SJCRH30 (cell line): ENCODE measurements at regions not wholly inside any gene's neighbourhood (a gene's known extent, or its start where the extent isn't known, plus 50 kb on each side); places are given as distances from the start of the nearest gene placed in this dataset.
"Not testable (repeated sequence)": the region's sequence is repeated elsewhere in the genome, so short reads cannot be mapped to it uniquely, and the experiment has no call there.

Experiments used
- DNase-seq, 2 experiments: peaks; one replicate each; pipeline ENCODE4 v3.0.0-alpha.2; 2015 to 2020
- H3K27ac ChIP-seq: fragments of 250-450 bp; sonication (Bioruptor Pico); 2 replicates; pipeline ENCODE4 v1.5.1; 2020; ENCODE audit warnings: mild to moderate bottlenecking, moderate library complexity
- H3K27me3 ChIP-seq: fragments of 250-450 bp; sonication (Bioruptor Pico); 2 replicates; pipeline ENCODE4 v1.5.1; 2020; ENCODE audit warnings: mild to moderate bottlenecking, moderate library complexity
- H3K36me3 ChIP-seq: fragments of 250-450 bp; sonication (Bioruptor Pico); 2 replicates; pipeline ENCODE4 v1.5.1; 2020; ENCODE audit warnings: mild to moderate bottlenecking, moderate library complexity
- H3K4me1 ChIP-seq: fragments of 250-450 bp; sonication (Bioruptor Pico); 2 replicates; pipeline ENCODE4 v1.5.1; 2020; ENCODE audit warnings: mild to moderate bottlenecking, moderate library complexity
- H3K4me3 ChIP-seq: fragments of 250-450 bp; sonication (Bioruptor Pico); 2 replicates; pipeline ENCODE4 v1.5.1; 2020; ENCODE audit warnings: mild to moderate bottlenecking, moderate library complexity
- H3K9me3 ChIP-seq: fragments of 250-450 bp; sonication (Bioruptor Pico); replicated peaks from 2 replicates; pipeline ENCODE4 v1.5.1; 2020; ENCODE audit warnings: mild to moderate bottlenecking, moderate library complexity

DNA sequence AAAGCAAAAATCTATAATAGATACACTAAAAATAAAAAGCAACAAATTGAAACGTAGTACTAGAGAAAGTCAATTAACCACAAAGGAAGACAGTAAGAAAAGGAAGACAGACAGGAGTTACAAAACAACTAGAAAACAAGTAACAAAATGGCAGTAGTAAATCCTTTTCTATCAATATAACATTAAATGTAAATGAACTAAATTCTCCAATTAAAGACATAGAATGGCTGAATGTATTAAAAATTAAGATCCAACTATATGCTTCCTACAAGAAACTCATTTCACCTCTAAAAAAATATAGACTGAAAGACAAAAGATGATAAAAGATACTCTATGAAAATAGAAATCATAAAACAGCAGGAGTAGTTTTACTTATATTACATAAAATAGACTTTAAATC is 79.1 kb downstream of the CTH start:
- Histone ChIP-seq H3K27me3 (no peaks in the 10 kb centered on the region), H3K36me3 (no peaks in the 10 kb centered on the region), H3K4me3 (no peak overlapping the region), H3K4me1 (peaks cover 6% of the 10 kb centered on the region; the same call in 1 of the 2 replicates), H3K27ac (no peak overlapping the region), H3K9me3 (no peaks in the 10 kb centered on the region)
- no peak for DNase-seq

DNA sequence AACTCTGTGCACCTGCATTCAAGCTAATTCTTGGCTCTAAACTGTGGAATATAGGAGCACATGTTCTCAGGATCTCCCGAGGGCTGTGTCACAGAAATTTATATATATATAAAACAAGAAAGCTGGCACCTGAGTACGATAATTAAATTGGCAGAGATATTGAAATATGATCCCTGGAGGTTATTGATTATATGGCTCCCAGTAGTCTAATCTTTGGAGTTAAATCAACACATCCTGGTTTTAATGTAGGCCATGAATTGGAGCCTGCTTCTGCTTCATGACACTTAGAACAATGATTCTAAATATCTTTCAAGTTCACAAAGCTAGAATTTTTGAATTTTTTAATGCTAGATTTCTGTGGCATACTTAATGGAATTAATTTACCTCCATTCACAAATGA is 84.3 kb downstream of the CTH start:
- H3K4me3 ChIP-seq, result no peak overlapping the region
- no peaks in the 10 kb centered on the region for H3K36me3 ChIP-seq
- no peak overlapping the region for H3K27ac ChIP-seq
- H3K4me1 ChIP-seq, result no peaks in the 10 kb centered on the region
- no peak for DNase-seq
- no peaks in the 10 kb centered on the region; the same call in 1 of the 2 replicates for H3K27me3 ChIP-seq
- no peaks in the 10 kb centered on the region for H3K9me3 ChIP-seq

GRCh38 chr1:70496181-70496580 is 85.1 kb downstream of the CTH start:
- H3K36me3 ChIP-seq, result no peaks in the 10 kb centered on the region
- no peaks in the 10 kb centered on the region; the same call in 1 of the 2 replicates for H3K27me3 ChIP-seq
- no peak overlapping the region for H3K27ac ChIP-seq
- H3K4me3 ChIP-seq, result no peak overlapping the region
- no peak for DNase-seq
- no peaks in the 10 kb centered on the region for H3K9me3 ChIP-seq
- no peaks in the 10 kb centered on the region for H3K4me1 ChIP-seq

DNA sequence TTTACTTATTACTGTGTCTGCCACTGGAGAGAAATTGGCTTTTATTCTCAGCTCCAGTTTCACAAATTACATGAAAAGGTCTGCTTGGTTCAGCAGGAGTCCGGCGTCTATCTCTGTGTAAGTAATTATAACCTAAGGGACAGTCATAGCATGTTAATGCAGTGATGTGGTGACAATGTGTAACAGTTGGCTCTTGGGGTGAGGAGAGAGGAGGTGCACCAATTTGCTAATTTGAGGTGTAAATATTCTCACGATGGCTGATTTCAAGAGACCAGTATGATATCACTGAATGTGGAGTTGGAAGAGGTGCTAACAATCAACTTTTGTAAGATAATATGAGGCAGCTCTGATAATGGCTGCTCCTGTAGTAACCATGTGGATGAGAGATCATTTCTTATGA is 86.1 kb downstream of the CTH start:
- no peaks in the 10 kb centered on the region for H3K9me3 ChIP-seq
- no peaks in the 10 kb centered on the region for H3K36me3 ChIP-seq
- no peaks in the 10 kb centered on the region; the same call in 1 of the 2 replicates for H3K27me3 ChIP-seq
- no peak overlapping the region for H3K4me3 ChIP-seq
- no peaks in the 10 kb centered on the region for H3K4me1 ChIP-seq
- no peak overlapping the region for H3K27ac ChIP-seq
- no peak for DNase-seq

GRCh38 chr1:70498666-70499065 is 87.6 kb downstream of the CTH start:
- no peak overlapping the region for H3K4me3 ChIP-seq
- no peaks in the 10 kb centered on the region for H3K9me3 ChIP-seq
- peaks cover 6% of the 10 kb centered on the region for H3K4me1 ChIP-seq
- DNase-seq, result no peak
- H3K27ac ChIP-seq, result no peak overlapping the region
- no peaks in the 10 kb centered on the region for H3K36me3 ChIP-seq
- no peaks in the 10 kb centered on the region; the same call in 1 of the 2 replicates for H3K27me3 ChIP-seq

DNA sequence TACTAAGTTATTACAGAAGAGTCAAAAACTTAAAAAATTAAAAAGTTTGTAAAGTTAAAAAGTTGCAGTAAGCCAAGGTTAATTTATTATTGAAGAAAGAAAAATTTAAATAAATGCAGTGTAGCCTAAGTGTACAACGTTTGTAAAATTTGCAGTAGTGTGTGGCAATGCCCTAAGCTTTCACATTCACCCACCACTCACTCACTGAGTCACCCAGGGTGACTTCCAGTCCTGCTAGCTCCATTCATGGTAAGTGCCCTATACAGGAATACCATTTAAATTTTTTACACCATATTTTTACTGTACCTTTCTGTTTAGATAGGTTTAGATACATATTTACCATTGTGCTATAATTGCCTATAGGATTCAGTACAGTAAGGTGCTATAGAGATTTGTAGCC is 88.6 kb downstream of the CTH start:
- H3K27ac ChIP-seq, result no peak overlapping the region
- no peaks in the 10 kb centered on the region; the same call in 1 of the 2 replicates for H3K27me3 ChIP-seq
- no peak overlapping the region for H3K4me3 ChIP-seq
- no peaks in the 10 kb centered on the region for H3K9me3 ChIP-seq
- H3K36me3 ChIP-seq, result no peaks in the 10 kb centered on the region
- peaks cover 10% of the 10 kb centered on the region for H3K4me1 ChIP-seq
- no peak for DNase-seq

DNA sequence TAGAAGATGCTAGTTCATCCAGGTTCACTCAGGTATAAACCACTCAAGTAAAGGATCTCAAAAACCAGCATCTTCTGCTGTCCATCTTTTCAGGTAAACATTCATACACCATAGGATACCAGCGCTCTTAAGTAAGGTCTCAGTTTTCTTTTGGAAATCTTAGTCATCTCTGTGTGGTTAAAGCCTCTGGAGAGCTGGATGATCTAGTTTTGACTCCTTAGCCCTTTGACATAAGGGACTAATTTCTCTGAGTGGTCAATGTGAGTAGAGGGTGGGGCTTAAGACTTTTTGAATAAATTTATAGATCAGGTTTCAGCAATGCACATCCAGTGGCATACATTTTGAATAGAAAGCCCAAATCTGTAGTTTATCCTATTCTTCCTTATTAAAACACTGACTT is 92.3 kb downstream of the CTH start:
- H3K36me3 ChIP-seq, result no peaks in the 10 kb centered on the region
- no peak for DNase-seq
- H3K27ac ChIP-seq, result no peak overlapping the region
- H3K27me3 ChIP-seq, result no peaks in the 10 kb centered on the region
- H3K4me3 ChIP-seq, result no peak overlapping the region
- peaks cover 12% of the 10 kb centered on the region for H3K4me1 ChIP-seq
- H3K9me3 ChIP-seq, result no peaks in the 10 kb centered on the region

- DNase-seq, result no peak
- H3K4me3 ChIP-seq, result no peak overlapping the region
- H3K9me3 ChIP-seq, result no peaks in the 10 kb centered on the region
- H3K36me3 ChIP-seq, result no peaks in the 10 kb centered on the region
- no peaks in the 10 kb centered on the region for H3K27me3 ChIP-seq
- H3K27ac ChIP-seq, result no peak overlapping the region
- H3K4me1 ChIP-seq, result peaks cover 12% of the 10 kb centered on the region
Observed at GRCh38 chr1:70504176-70504820, 93.2 kb downstream of the CTH start.

DNA sequence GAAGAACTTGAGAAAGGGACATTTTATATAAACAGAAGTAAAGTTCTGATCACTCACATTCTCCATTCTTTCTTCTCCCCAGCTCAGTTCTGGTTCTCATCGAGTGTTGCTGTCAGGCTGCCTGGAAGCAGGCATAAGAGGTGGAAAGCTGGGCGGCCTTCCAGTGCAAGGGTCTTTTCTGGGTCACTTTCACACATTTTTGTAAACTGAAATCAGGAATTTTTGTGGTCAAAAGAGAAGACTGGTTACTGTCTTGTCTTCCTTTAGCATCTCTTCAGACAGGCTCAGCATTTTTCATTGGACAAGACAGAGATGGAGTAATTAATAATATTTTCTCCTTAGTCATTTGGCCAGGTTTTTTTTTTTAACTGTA is 93.7 kb downstream of the CTH start:
- H3K27ac ChIP-seq, result no peak overlapping the region
- H3K36me3 ChIP-seq, result no peaks in the 10 kb centered on the region
- no peak overlapping the region for H3K4me3 ChIP-seq
- peak; percentile 28 for DNase-seq
- no peaks in the 10 kb centered on the region for H3K9me3 ChIP-seq
- H3K4me1 ChIP-seq, result peaks cover 12% of the 10 kb centered on the region
- H3K27me3 ChIP-seq, result no peaks in the 10 kb centered on the region

DNA sequence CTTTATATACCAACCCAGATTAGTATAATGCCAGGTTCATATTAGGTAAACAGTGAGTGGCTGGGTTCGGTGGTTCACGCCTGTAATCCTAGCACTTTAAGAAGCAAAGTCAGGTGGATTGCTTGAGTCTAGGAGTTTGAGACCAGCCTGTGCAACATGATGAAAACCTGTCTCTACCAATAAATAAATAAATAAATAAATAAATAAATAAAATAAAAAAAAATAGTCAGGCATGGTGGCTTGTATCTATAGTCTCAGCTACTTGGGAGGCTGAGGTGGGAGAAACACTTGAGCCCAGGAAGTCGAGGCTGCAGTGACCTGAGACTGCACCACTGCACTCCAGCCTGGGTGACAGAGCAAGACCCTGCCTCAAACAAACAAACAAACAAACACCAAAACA is 96.9 kb downstream of the CTH start:
- not testable (repeated sequence) for H3K36me3 ChIP-seq, H3K4me3 ChIP-seq, H3K9me3 ChIP-seq, H3K27ac ChIP-seq, DNase-seq, H3K27me3 ChIP-seq
- peaks cover 12% of the 10 kb centered on the region for H3K4me1 ChIP-seq

- no peaks in the 10 kb centered on the region for H3K9me3 ChIP-seq
- H3K27ac ChIP-seq, result no peak overlapping the region
- peak in 1 of 2 experiments; percentile 75 for DNase-seq
- H3K27me3 ChIP-seq, result no peaks in the 10 kb centered on the region
- H3K4me3 ChIP-seq, result no peak overlapping the region
- H3K4me1 ChIP-seq, result peaks cover under 1% of the 10 kb centered on the region; the same call in 1 of the 2 replicates
- no peaks in the 10 kb centered on the region for H3K36me3 ChIP-seq
Observed at GRCh38 chr1:70509996-70510876, 99.2 kb downstream of the CTH start.

GRCh38 chr1:70517444-70517843 is 106.4 kb downstream of the CTH start:
- Histone ChIP-seq H3K27ac (no peak overlapping the region), H3K36me3 (no peaks in the 10 kb centered on the region), H3K4me3 (no peak overlapping the region), H3K27me3 (no peaks in the 10 kb centered on the region), H3K4me1 (no peaks in the 10 kb centered on the region), H3K9me3 (no peaks in the 10 kb centered on the region)
- no peak for DNase-seq

DNA sequence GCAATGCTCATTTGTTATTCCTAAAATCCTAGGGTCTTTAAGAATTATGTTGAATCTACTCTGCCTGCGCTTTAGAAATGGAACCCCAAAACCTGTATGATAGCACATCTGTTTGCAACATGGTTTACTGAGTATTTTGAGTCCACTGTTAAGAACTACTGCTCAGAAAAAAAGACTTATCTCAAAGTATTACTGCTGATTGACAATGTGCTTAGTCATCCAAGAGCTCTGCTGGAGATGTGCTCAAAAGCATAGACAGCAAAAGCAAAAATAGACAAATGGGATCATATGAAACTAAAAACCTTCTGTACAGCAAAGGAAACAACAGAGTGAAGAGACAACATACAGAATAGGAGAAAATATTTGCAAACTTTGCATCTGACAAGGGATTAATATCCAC is 107.0 kb downstream of the CTH start:
- Histone ChIP-seq H3K27ac (no peak overlapping the region), H3K4me1 (no peaks in the 10 kb centered on the region), H3K27me3 (no peaks in the 10 kb centered on the region), H3K36me3 (no peaks in the 10 kb centered on the region), H3K9me3 (no peaks in the 10 kb centered on the region), H3K4me3 (no peak overlapping the region)
- DNase-seq, result no peak

GRCh38 chr1:70528590-70529333 is 117.7 kb downstream of the CTH start:
- H3K4me1 ChIP-seq, result no peaks in the 10 kb centered on the region
- no peak overlapping the region for H3K27ac ChIP-seq
- peak; percentile 7 to 46 for DNase-seq
- no peaks in the 10 kb centered on the region for H3K27me3 ChIP-seq
- no peak overlapping the region for H3K4me3 ChIP-seq
- H3K36me3 ChIP-seq, result no peaks in the 10 kb centered on the region
- no peaks in the 10 kb centered on the region for H3K9me3 ChIP-seq
